ENCODE measurements at regions not wholly inside any gene's neighbourhood (a gene's known extent, or its start where the extent isn't known, plus 50 kb on each side); places are given as distances from the start of the nearest gene placed in this dataset.

DNA sequence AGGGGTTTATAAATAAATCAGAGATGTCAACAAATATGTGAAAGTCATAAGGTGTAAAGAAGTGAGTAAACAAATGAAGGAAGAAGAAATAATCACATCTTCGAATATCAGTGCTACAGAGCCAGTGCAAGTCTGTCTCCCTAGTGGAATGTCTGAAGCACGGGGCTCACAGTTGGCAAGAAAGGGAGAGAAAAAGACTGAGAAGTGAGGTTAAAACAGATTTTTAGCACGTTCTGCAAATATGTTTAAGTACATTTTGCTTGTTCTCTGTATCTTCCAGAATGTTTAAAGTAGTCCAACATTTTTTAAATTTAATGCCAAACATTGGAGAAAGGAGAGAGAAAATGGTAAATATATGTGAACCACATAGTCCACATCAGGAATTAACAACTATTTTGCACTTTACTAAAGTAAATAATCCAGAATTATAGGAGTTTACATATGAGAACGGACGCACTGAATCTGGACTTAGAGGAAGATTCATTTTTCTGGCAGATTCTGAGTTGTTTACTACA lies 682.4 kb downstream of the LTN1 start:
- DNase-seq (ENCODE audit: low spot score): no peak
- no peak for ATAC-seq
- TF ChIP-seq ELF4 (CRISPR knock-in tag; IDR thresholded peaks at IDR 0.05; ENCODE audit: low read depth): no peak
- no peak for TF ChIP-seq ETV6 (CRISPR knock-in tag; IDR thresholded peaks at IDR 0.05)
- no peak for TF ChIP-seq RORB (CRISPR knock-in tag; IDR thresholded peaks at IDR 0.05)
- no peak for TF ChIP-seq CREM (CRISPR knock-in tag; IDR thresholded peaks at IDR 0.05)
- no peak for TF ChIP-seq ZNF671 (CRISPR knock-in tag; IDR thresholded peaks at IDR 0.05)
- no peak for TF ChIP-seq FOXJ3 (CRISPR knock-in tag; IDR thresholded peaks at IDR 0.05; ENCODE audit: borderline replicate concordance)
- no peak for TF ChIP-seq SOX15 (CRISPR knock-in tag; IDR thresholded peaks at IDR 0.05)
- TF ChIP-seq SMAD3 (CRISPR knock-in tag; IDR thresholded peaks at IDR 0.05; ENCODE audit: borderline replicate concordance): no peak
- no peak for TF ChIP-seq GABPB1 (CRISPR knock-in tag; IDR thresholded peaks at IDR 0.05)
- no peak for TF ChIP-seq CBFB (CRISPR knock-in tag; IDR thresholded peaks at IDR 0.05; ENCODE audit: low read depth)
- TF ChIP-seq, protein P1, sequence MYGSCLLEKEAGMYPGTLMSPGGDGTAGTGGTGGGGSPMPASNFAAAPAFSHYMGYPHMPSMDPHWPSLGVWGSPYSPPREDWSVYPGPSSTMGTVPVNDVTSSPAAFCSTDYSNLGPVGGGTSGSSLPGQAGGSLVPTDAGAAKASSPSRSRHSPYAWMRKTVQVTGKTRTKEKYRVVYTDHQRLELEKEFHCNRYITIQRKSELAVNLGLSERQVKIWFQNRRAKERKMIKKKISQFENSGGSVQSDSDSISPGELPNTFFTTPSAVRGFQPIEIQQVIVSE (CRISPR knock-in tag; IDR thresholded peaks at IDR 0.05; ENCODE audit: borderline replicate concordance): no peak
- TF ChIP-seq, protein P2, sequence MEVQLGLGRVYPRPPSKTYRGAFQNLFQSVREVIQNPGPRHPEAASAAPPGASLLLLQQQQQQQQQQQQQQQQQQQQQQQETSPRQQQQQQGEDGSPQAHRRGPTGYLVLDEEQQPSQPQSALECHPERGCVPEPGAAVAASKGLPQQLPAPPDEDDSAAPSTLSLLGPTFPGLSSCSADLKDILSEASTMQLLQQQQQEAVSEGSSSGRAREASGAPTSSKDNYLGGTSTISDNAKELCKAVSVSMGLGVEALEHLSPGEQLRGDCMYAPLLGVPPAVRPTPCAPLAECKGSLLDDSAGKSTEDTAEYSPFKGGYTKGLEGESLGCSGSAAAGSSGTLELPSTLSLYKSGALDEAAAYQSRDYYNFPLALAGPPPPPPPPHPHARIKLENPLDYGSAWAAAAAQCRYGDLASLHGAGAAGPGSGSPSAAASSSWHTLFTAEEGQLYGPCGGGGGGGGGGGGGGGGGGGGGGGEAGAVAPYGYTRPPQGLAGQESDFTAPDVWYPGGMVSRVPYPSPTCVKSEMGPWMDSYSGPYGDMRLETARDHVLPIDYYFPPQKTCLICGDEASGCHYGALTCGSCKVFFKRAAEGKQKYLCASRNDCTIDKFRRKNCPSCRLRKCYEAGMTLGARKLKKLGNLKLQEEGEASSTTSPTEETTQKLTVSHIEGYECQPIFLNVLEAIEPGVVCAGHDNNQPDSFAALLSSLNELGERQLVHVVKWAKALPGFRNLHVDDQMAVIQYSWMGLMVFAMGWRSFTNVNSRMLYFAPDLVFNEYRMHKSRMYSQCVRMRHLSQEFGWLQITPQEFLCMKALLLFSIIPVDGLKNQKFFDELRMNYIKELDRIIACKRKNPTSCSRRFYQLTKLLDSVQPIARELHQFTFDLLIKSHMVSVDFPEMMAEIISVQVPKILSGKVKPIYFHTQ (CRISPR knock-in tag; IDR thresholded peaks at IDR 0.05): no peak
- TF ChIP-seq EMX1 (CRISPR knock-in tag; IDR thresholded peaks at IDR 0.05): no peak
- no peak for TF ChIP-seq ZNF219 (CRISPR knock-in tag; IDR thresholded peaks at IDR 0.05; ENCODE audit: borderline replicate concordance)
- TF ChIP-seq, protein P3, sequence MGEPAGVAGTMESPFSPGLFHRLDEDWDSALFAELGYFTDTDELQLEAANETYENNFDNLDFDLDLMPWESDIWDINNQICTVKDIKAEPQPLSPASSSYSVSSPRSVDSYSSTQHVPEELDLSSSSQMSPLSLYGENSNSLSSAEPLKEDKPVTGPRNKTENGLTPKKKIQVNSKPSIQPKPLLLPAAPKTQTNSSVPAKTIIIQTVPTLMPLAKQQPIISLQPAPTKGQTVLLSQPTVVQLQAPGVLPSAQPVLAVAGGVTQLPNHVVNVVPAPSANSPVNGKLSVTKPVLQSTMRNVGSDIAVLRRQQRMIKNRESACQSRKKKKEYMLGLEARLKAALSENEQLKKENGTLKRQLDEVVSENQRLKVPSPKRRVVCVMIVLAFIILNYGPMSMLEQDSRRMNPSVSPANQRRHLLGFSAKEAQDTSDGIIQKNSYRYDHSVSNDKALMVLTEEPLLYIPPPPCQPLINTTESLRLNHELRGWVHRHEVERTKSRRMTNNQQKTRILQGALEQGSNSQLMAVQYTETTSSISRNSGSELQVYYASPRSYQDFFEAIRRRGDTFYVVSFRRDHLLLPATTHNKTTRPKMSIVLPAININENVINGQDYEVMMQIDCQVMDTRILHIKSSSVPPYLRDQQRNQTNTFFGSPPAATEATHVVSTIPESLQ (CRISPR knock-in tag; IDR thresholded peaks at IDR 0.05): no peak
- TF ChIP-seq, protein P4, sequence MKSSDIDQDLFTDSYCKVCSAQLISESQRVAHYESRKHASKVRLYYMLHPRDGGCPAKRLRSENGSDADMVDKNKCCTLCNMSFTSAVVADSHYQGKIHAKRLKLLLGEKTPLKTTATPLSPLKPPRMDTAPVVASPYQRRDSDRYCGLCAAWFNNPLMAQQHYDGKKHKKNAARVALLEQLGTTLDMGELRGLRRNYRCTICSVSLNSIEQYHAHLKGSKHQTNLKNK (CRISPR knock-in tag; IDR thresholded peaks at IDR 0.05): no peak
- ChIA-PET POLR2A (no interaction called here), CTCF (no interaction called here)
- Mint-ChIP-seq H3K27me3 (ENCODE audit: low read depth) (peaks cover 11% of the 10 kb centered on the region), H3K4me1 (peaks cover 10% of the 10 kb centered on the region), H3K4me3 (no peak overlapping the region), H3K9me3 (peaks cover 14% of the 10 kb centered on the region), H3K36me3 (peaks cover 8% of the 10 kb centered on the region), H3K27ac (no peak overlapping the region)

DNA sequence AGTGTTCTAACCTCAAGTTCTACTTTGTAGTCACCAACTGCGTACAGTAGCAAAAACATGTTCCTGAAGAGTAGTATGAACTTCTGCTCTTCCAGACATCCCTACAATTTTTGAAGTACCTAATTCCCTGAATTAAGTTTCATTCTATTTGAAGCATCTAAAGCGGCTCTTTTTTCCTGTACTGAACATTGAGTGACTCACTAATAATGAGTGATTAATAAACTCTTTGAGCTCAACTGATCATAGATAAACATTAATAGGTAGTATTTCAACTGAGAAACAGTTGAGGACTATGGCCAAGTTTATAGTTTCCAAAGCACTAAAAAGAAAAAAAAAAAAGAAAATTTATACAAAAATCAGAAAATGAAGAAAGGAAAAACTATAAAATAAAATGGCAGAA lies 683.1 kb downstream of the LTN1 start:
- peaks cover 10% of the 10 kb centered on the region for H3K4me1 Mint-ChIP-seq
- TF ChIP-seq ZNF396 (CRISPR knock-in tag; IDR thresholded peaks at IDR 0.05; ENCODE audit: borderline replicate concordance) (no peak), SOX15 (CRISPR knock-in tag; IDR thresholded peaks at IDR 0.05) (no peak)
- TF ChIP-seq, protein P5, sequence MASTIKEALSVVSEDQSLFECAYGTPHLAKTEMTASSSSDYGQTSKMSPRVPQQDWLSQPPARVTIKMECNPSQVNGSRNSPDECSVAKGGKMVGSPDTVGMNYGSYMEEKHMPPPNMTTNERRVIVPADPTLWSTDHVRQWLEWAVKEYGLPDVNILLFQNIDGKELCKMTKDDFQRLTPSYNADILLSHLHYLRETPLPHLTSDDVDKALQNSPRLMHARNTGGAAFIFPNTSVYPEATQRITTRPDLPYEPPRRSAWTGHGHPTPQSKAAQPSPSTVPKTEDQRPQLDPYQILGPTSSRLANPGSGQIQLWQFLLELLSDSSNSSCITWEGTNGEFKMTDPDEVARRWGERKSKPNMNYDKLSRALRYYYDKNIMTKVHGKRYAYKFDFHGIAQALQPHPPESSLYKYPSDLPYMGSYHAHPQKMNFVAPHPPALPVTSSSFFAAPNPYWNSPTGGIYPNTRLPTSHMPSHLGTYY (CRISPR knock-in tag; IDR thresholded peaks at IDR 0.05): no peak
- peaks cover 11% of the 10 kb centered on the region for H3K27me3 Mint-ChIP-seq (ENCODE audit: low read depth)
- H3K36me3 Mint-ChIP-seq: peaks cover 8% of the 10 kb centered on the region
- ATAC-seq (no peak), DNase-seq (ENCODE audit: low spot score) (no peak)
- H3K27ac Mint-ChIP-seq: no peak overlapping the region
- ChIA-PET POLR2A (no interaction called here), CTCF (no interaction called here)
- H3K9me3 Mint-ChIP-seq: peaks cover 14% of the 10 kb centered on the region
- H3K4me3 Mint-ChIP-seq: no peak overlapping the region
